OCI-LY7 (cell line): ENCODE measurements at regions not wholly inside any gene's neighbourhood (a gene's known extent, or its start where the extent isn't known, plus 50 kb on each side); places are given as distances from the start of the nearest gene placed in this dataset.

Source experiments
- CTCF ChIP-seq: fragments of 200-600 bp; sonication (generic); conservative IDR thresholded peaks from 2 replicates; pipeline ENCODE4 v1.5.1; 2014; ENCODE audit warnings: mild to moderate bottlenecking, antibody characterized with exemption, low read length, moderate library complexity, mixed read lengths
- EZH2phosphoT487 ChIP-seq: fragments of 200-600 bp; sonication (generic); IDR thresholded peaks from 2 replicates; pipeline ENCODE4 v1.6.1; 2018; ENCODE audit warnings: low read depth, borderline replicate concordance, mild to moderate bottlenecking, mixed run types, antibody characterized with exemption, low read length, moderate library complexity, mixed read lengths

GRCh38 chr16:86443508-86444147 lies 66.7 kb upstream of the FOXF1 start:
- no peak for TF ChIP-seq CTCF
- TF ChIP-seq EZH2phosphoT487: no peak
